ENCODE measurements at regions not wholly inside any gene's neighbourhood (a gene's known extent, or its start where the extent isn't known, plus 50 kb on each side); places are given as distances from the start of the nearest gene placed in this dataset.

DNA sequence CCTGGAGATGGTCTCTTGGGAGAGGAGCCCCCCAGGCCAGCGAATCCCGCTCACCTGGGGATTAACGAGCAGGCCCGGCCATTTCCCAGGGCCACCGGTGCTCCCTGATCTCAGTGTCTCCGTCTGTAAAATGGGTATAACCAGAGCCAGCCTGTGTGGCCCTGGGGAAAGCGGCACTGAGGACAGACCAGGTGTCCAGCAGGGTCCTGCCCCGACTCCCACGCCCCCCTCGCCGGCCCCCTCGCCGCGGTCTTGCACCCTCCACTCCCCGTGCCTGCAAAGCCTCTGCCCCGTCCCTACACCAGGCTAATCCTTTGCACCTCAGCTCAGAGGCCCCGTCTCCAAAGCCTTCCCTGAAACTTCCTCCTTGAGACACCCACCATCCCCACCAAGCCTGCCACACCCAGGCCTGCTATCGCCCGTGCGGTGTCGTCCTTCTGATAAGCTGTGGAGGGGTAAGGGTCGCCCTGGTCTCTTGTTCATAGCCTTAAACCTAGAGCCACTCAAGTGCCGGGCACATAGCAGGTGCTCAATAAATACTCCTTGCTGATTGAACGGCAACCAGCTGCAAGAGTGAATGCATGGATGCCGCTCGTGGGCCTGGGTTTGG, 259.1 kb downstream of the C16orf95 start:
- SMC1A ChIA-PET (ENCODE audit: uncharacterized antibody, unreplicated experiment) = interaction anchor here (6.2 kb wide), 1 partner anchor 494 kb away, joined by 50 read pairs; no protein-coding TSS in a partner anchor
- Histone ChIP-seq H3K9ac (ENCODE audit: control insufficient read depth, insufficient read depth, low read length) (no peak overlapping the region), H3K9me3 (replicated peaks; ENCODE audit: control insufficient read depth, insufficient read depth, low read length) (no peaks in the 10 kb centered on the region), H3K4me2 (ENCODE audit: control insufficient read depth, insufficient read depth) (no peak overlapping the region), H3K27ac (ENCODE audit: control insufficient read depth, insufficient read depth) (no peak overlapping the region), H3K27me3 (replicated peaks in 1 of 2; ENCODE audit: control insufficient read depth in 2 of 2, insufficient read depth in 2 of 2, low read length in 1 of 2) (no peaks in the 10 kb centered on the region), H3K36me3 (ENCODE audit: control insufficient read depth in 2 of 2, insufficient read depth in 2 of 2, low read length in 1 of 2) (no peaks in the 10 kb centered on the region), H4K20me1 (ENCODE audit: control insufficient read depth, insufficient read depth) (no peaks in the 10 kb centered on the region), H3K4me1 (ENCODE audit: control insufficient read depth, insufficient read depth, low read length) (no peaks in the 10 kb centered on the region), H2AFZ (ENCODE audit: control insufficient read depth, low read depth, low read length) (no peak overlapping the region), H3K79me2 (ENCODE audit: control insufficient read depth, insufficient read depth, low read length) (no peaks in the 10 kb centered on the region), H3K4me3 (no peak overlapping the region)
- POLR2A ChIA-PET = no interaction called here
- DNase-seq (ENCODE audit: low read depth, low spot score) (no peak), ATAC-seq (no peak), FAIRE-seq (no peak)
- CTCF ChIA-PET = interaction anchor here (0.6 kb wide), 1 partner anchor 866 kb away, joined by 3 read pairs; no protein-coding TSS in a partner anchor
- intact Hi-C loops (cut with micrococcal nuclease; ENCODE audit: unreplicated experiment) = no loop called here
- in situ Hi-C loops (cut with MboI) = no loop called here
- TF ChIP-seq NRF1 (conservative IDR thresholded peaks at IDR 0.05; ENCODE audit: low read depth, low read length) (no peak), DPF2 (IDR thresholded peaks at IDR 0.05) (no peak), NR2C2 (IDR thresholded peaks at IDR 0.05; ENCODE audit: borderline replicate concordance, control insufficient read depth, insufficient read length, low read depth) (no peak), RFX5 (IDR thresholded peaks at IDR 0.05; ENCODE audit: low read depth, low read length) (no peak), TBL1XR1 (IDR thresholded peaks at IDR 0.05; ENCODE audit: low read depth, low read length) (no peak), SMARCA5 (IDR thresholded peaks at IDR 0.05) (no peak), EZH2 (IDR thresholded peaks at IDR 0.05; ENCODE audit: borderline replicate concordance, control insufficient read depth, low read depth, low read length) (no peak), PML (IDR thresholded peaks at IDR 0.05; ENCODE audit: low read length) (no peak), FOXM1 (IDR thresholded peaks at IDR 0.05; ENCODE audit: low read depth, low read length) (no peak), BHLHE40 (IDR thresholded peaks at IDR 0.05; ENCODE audit: borderline replicate concordance in 1 of 2, low read depth in 2 of 2, low read length in 1 of 2) (no peak), NFIC (IDR thresholded peaks at IDR 0.05; ENCODE audit: low read depth, low read length) (no peak), ESRRA (IDR thresholded peaks at IDR 0.05; ENCODE audit: low read length) (no peak), ZNF24 (IDR thresholded peaks at IDR 0.05) (no peak)
- TF ChIP-seq, protein P1, sequence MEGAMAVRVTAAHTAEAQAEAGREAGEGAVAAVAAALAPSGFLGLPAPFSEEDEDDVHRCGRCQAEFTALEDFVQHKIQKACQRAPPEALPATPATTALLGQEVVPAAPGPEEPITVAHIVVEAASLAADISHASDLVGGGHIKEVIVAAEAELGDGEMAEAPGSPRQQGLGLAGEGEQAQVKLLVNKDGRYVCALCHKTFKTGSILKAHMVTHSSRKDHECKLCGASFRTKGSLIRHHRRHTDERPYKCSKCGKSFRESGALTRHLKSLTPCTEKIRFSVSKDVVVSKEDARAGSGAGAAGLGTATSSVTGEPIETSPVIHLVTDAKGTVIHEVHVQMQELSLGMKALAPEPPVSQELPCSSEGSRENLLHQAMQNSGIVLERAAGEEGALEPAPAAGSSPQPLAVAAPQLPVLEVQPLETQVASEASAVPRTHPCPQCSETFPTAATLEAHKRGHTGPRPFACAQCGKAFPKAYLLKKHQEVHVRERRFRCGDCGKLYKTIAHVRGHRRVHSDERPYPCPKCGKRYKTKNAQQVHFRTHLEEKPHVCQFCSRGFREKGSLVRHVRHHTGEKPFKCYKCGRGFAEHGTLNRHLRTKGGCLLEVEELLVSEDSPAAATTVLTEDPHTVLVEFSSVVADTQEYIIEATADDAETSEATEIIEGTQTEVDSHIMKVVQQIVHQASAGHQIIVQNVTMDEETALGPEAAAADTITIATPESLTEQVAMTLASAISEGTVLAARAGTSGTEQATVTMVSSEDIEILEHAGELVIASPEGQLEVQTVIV (IDR thresholded peaks at IDR 0.05; ENCODE audit: borderline replicate concordance, partially characterized antibody) = no peak
- 78% methylated on average over 21 of the region's 26 CpGs for WGBS (ENCODE audit: insufficient coverage, insufficient replicate concordance, low lambda C conversion rate, missing lambda C conversion rate)
- RAD21 ChIA-PET (ENCODE audit: unreplicated experiment) = no interaction called here
- no TSS peak for BruUV-seq (replicated peaks)
